A673 (cell line): ENCODE measurements at regions not wholly inside any gene's neighbourhood (a gene's known extent, or its start where the extent isn't known, plus 50 kb on each side); places are given as distances from the start of the nearest gene placed in this dataset.

ENCODE experiments used
- BruUV-seq: library from RNA; stranded (reverse); fragments of 400-500 nt; replicated peaks from 2 replicates; lab custom pipeline; 2021; lab: Mats Ljungman, UMichigan
- CTCF ChIA-PET: fragments of 300-600 bp; sonication (Branson Sonifier 250); formaldehyde crosslinking; loops from one replicate; lab custom pipeline; 2022; ENCODE audit warnings: antibody characterized with exemption; lab: Charles Lee
- POLR2A ChIA-PET: fragments of 300-600 bp; sonication (Branson Sonifier 250); formaldehyde crosslinking; loops from one replicate; lab custom pipeline; 2022; ENCODE audit warnings: antibody characterized with exemption; ENCODE audit not compliant: low non-redundant PET; lab: Charles Lee
- DNase-seq: peaks from one replicate; pipeline ENCODE4 v3.0.0-alpha.2; 2015; ENCODE audit warnings: low spot score
- H3K27ac ChIP-seq: fragments of 200-600 bp; sonication (generic); 2 replicates; pipeline ENCODE4 v1.5.1; 2016; ENCODE audit warnings: mixed run types, low read depth, mild to moderate bottlenecking, mixed read lengths, antibody characterized with exemption, low read length; ENCODE audit not compliant: poor library complexity, severe bottlenecking
- H3K27me3 ChIP-seq: fragments of 200-600 bp; sonication (generic); replicated peaks from 2 replicates; pipeline ENCODE4 v1.6.1; 2017; ENCODE audit warnings: mixed run types, low read depth, mild to moderate bottlenecking, mixed read lengths, antibody characterized with exemption, low read length; ENCODE audit not compliant: insufficient read depth, poor library complexity
- H3K36me3 ChIP-seq: fragments of 200-600 bp; sonication (generic); 2 replicates; pipeline ENCODE4 v1.6.1; 2016; ENCODE audit warnings: mixed run types, mild to moderate bottlenecking, mixed read lengths, antibody characterized with exemption, low read length; ENCODE audit not compliant: insufficient read depth, poor library complexity, severe bottlenecking
- H3K4me1 ChIP-seq: fragments of 200-600 bp; sonication (generic); 2 replicates; pipeline ENCODE4 v1.6.1; 2017; ENCODE audit warnings: mixed run types, mild to moderate bottlenecking, mixed read lengths, antibody characterized with exemption, low read length; ENCODE audit not compliant: insufficient read depth, poor library complexity, severe bottlenecking
- H3K4me3 ChIP-seq: fragments of 200-600 bp; sonication (generic); 2 replicates; pipeline ENCODE4 v1.5.1; 2016; ENCODE audit warnings: low read depth, mixed run types, mild to moderate bottlenecking, mixed read lengths, low read length; ENCODE audit not compliant: poor library complexity, severe bottlenecking
- H3K9me3 ChIP-seq: fragments of 200-600 bp; sonication (generic); 2 replicates; pipeline ENCODE4 v1.6.1; 2016; ENCODE audit warnings: mixed run types, low read depth, mild to moderate bottlenecking, mixed read lengths, antibody characterized with exemption, low read length; ENCODE audit not compliant: poor library complexity, severe bottlenecking
- CTCF ChIP-seq: fragments of 300-800, 200-600 bp; sonication (generic); conservative IDR thresholded peaks from 2 replicates; pipeline ENCODE4 v1.5.1; 2017; ENCODE audit warnings: low read depth, mild to moderate bottlenecking, antibody characterized with exemption, low read length, moderate library complexity, mixed read lengths
- EZH2 ChIP-seq: fragments of 200-600 bp; sonication (generic); IDR thresholded peaks from 2 replicates; pipeline ENCODE4 v1.6.1; 2017; ENCODE audit warnings: borderline replicate concordance, low read depth, mild to moderate bottlenecking, mixed read lengths, antibody characterized with exemption, low read length; ENCODE audit not compliant: poor library complexity, severe bottlenecking
- intact Hi-C: fragments of 100-400 bp; cut with micrococcal nuclease; formaldehyde crosslinking; loops from one replicate; pipeline ENCODE4 v1.10.0; 2022; ENCODE audit not compliant: unreplicated experiment

- Histone ChIP-seq H3K27ac (no peak overlapping the region), H3K36me3 (no peaks in the 10 kb centered on the region), H3K4me3 (no peak overlapping the region), H3K27me3 (no peaks in the 10 kb centered on the region), H3K4me1 (no peaks in the 10 kb centered on the region), H3K9me3 (no peaks in the 10 kb centered on the region)
- POLR2A ChIA-PET = no interaction called here
- no TSS peak for BruUV-seq
- CTCF ChIA-PET = no interaction called here
- intact Hi-C loops = no loop called here
- DNase-seq = no peak
- TF ChIP-seq CTCF (no peak), EZH2 (no peak)
Measured at GRCh38 chr3:124158168-124158881, 166.4 kb upstream of the ROPN1 start.

GRCh38 chr3:124161448-124161847 lies 169.5 kb upstream of the ROPN1 start:
- H3K4me3 ChIP-seq = no peak overlapping the region
- DNase-seq = no peak
- TF ChIP-seq EZH2 (no peak), CTCF (no peak)
- ChIA-PET POLR2A (no interaction called here), CTCF (no interaction called here)
- no peaks in the 10 kb centered on the region for H3K36me3 ChIP-seq
- no TSS peak for BruUV-seq
- intact Hi-C loops = no loop called here
- no peaks in the 10 kb centered on the region for H3K9me3 ChIP-seq
- no peaks in the 10 kb centered on the region for H3K4me1 ChIP-seq
- H3K27me3 ChIP-seq = no peaks in the 10 kb centered on the region
- H3K27ac ChIP-seq = no peak overlapping the region

GRCh38 chr3:124163689-124164088 lies 171.8 kb upstream of the ROPN1 start:
- intact Hi-C loops = no loop called here
- no peak overlapping the region for H3K4me3 ChIP-seq
- CTCF ChIA-PET = no interaction called here

More at GRCh38 chr3:124163689-124164088, 171.8 kb upstream of the ROPN1 start:
- no peaks in the 10 kb centered on the region for H3K36me3 ChIP-seq
- no peak for DNase-seq
- no peak for TF ChIP-seq CTCF
- TF ChIP-seq EZH2 = no peak
- BruUV-seq = no TSS peak
- no peak overlapping the region for H3K27ac ChIP-seq
- H3K27me3 ChIP-seq = no peaks in the 10 kb centered on the region
- H3K4me1 ChIP-seq = no peaks in the 10 kb centered on the region
- no peaks in the 10 kb centered on the region for H3K9me3 ChIP-seq
- POLR2A ChIA-PET = no interaction called here
